Loucy (cell line): ENCODE measurements at regions not wholly inside any gene's neighbourhood (a gene's known extent, or its start where the extent isn't known, plus 50 kb on each side); places are given as distances from the start of the nearest gene placed in this dataset.

Experiments
- H2AFZ ChIP-seq: fragments of 200-600 bp; sonication (generic); 2 replicates; pipeline ENCODE4 v1.6.0; 2016; ENCODE audit warnings: antibody characterized with exemption, mild to moderate bottlenecking, low read length, moderate library complexity
- H3F3A ChIP-seq: fragments of 200-600 bp; 2 replicates; pipeline ENCODE4 v1.6.0; 2016; ENCODE audit warnings: antibody characterized with exemption, low read depth, mild to moderate bottlenecking
- H3K27me3 ChIP-seq: fragments of 200-600 bp; sonication (generic); 2 replicates; pipeline ENCODE4 v1.6.1; 2014; ENCODE audit warnings: low read length, mild to moderate bottlenecking; ENCODE audit not compliant: insufficient read depth, poor library complexity, severe bottlenecking
- H3K36me3 ChIP-seq: fragments of 200-600 bp; sonication (generic); 2 replicates; pipeline ENCODE4 v1.6.1; 2016; ENCODE audit warnings: low read length; ENCODE audit not compliant: insufficient read depth
- H3K4me1 ChIP-seq: fragments of 200-600 bp; sonication (generic); 2 replicates; pipeline ENCODE4 v1.5.1; 2014; ENCODE audit warnings: low read length, mild to moderate bottlenecking; ENCODE audit not compliant: insufficient read depth, poor library complexity, severe bottlenecking
- H3K4me2 ChIP-seq: fragments of 200-600 bp; sonication (generic); 2 replicates; pipeline ENCODE4 v1.6.0; 2014; ENCODE audit warnings: antibody characterized with exemption, low read length, low read depth, mild to moderate bottlenecking; ENCODE audit not compliant: poor library complexity, severe bottlenecking
- H3K4me3 ChIP-seq: fragments of 200-600 bp; sonication (generic); 2 replicates; pipeline ENCODE4 v1.5.1; 2014; ENCODE audit warnings: low read length, mild to moderate bottlenecking, mixed read lengths; ENCODE audit not compliant: poor library complexity, severe bottlenecking
- H3K79me2 ChIP-seq: fragments of 200-600 bp; sonication (generic); 2 replicates; pipeline ENCODE4 v1.6.1; 2014; ENCODE audit warnings: low read length; ENCODE audit not compliant: insufficient read depth
- H3K9ac ChIP-seq: fragments of 200-600 bp; sonication (generic); 2 replicates; pipeline ENCODE4 v1.6.0; 2014; ENCODE audit warnings: mild to moderate bottlenecking, low read depth, low read length, moderate library complexity; ENCODE audit not compliant: poor library complexity, severe bottlenecking
- H3K9me2 ChIP-seq: fragments of 200-600 bp; sonication (generic); replicated peaks from 2 replicates; pipeline ENCODE4 v1.6.1; 2016; ENCODE audit warnings: low read depth, low read length, mixed read lengths
- H3K9me3 ChIP-seq: fragments of 200-600 bp; sonication (generic); 2 replicates; pipeline ENCODE4 v1.6.1; 2014; ENCODE audit warnings: mild to moderate bottlenecking, antibody characterized with exemption, low read length, low read depth; ENCODE audit not compliant: insufficient read depth
- H4K20me1 ChIP-seq: fragments of 200-600 bp; sonication (generic); 2 replicates; pipeline ENCODE4 v1.6.0; 2014; ENCODE audit warnings: antibody characterized with exemption, low read length, mild to moderate bottlenecking; ENCODE audit not compliant: insufficient read depth, poor library complexity, severe bottlenecking
- CTCF ChIP-seq: fragments of 200-600 bp; sonication (generic); conservative IDR thresholded peaks from 2 replicates; pipeline ENCODE4 v1.5.1; 2014; ENCODE audit warnings: mild to moderate bottlenecking, antibody characterized with exemption, low read length
- EZH2phosphoT487 ChIP-seq: fragments of 200-600 bp; IDR thresholded peaks from 2 replicates; pipeline ENCODE4 v1.6.1; 2018; ENCODE audit warnings: antibody characterized with exemption, mild to moderate bottlenecking, moderate library complexity, borderline replicate concordance

DNA sequence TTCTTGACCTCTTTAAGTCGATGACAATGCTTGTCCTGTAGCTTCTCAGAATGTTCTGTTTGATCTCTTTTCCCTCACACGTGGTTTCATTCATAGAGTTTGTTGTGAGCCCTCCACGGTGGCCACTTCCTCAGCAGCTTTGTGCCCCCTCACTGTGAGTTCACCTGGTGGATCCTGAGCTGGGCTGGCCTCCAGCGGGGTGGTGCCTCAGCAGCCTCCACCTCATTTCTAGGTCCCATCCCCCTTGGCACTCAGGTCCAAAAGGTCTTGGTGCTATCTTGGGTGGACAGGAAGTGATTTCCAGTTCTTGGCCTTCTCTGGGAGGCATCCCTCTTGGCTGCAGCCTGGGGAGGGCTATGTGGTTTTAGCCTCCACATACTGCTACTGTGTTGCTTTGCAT, 203.2 kb upstream of the WSCD1 start:
- H3K27me3 ChIP-seq = no peaks in the 10 kb centered on the region
- H3K9me3 ChIP-seq = no peaks in the 10 kb centered on the region
- no peak overlapping the region for H3K4me2 ChIP-seq
- H3K79me2 ChIP-seq = no peaks in the 10 kb centered on the region
- no peak overlapping the region for H2AFZ ChIP-seq
- no peak overlapping the region for H3K4me3 ChIP-seq
- no peaks in the 10 kb centered on the region for H3K9me2 ChIP-seq
- no peaks in the 10 kb centered on the region for H3F3A ChIP-seq
- TF ChIP-seq EZH2phosphoT487 = no peak
- TF ChIP-seq CTCF = no peak
- no peaks in the 10 kb centered on the region for H4K20me1 ChIP-seq
- no peaks in the 10 kb centered on the region for H3K36me3 ChIP-seq
- H3K9ac ChIP-seq = no peak overlapping the region
- H3K4me1 ChIP-seq = no peaks in the 10 kb centered on the region

DNA sequence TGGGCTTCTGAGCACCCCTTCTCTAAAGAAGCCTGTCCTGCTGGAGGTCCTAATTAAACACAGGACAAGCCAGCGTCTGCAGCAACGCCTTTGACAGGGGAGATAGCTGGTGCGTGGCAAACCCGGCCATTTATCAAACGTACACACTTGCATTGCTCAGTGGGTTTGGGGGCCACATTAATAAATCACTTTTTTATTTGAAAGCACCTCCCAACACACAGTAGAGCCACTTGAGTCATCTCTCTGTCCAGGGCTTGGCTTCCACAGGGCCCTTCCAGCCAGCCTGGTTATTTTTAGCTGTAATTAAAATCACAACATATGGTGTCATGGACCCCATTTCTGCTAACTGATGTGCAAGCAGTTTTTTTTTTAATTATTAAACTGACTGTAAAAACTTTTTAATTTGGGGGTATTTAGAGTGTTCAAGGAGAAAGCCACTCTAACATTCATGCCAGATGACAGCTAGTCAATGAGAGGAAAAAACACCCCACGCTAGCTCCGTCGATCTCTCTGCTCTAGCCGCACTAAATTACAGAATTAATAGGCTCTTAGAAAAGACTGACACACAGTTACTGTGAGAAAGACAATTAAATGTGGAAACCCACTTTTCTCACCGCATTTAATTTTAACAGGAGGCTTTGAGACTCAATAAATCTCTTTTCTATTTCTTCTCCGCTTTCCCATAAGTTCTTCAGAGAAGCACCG, 201.0 kb upstream of the WSCD1 start:
- TF ChIP-seq EZH2phosphoT487 (no peak), CTCF (no peak)
- Histone ChIP-seq H3K4me3 (no peak overlapping the region), H3K9me3 (no peaks in the 10 kb centered on the region), H3K9me2 (no peaks in the 10 kb centered on the region), H3K4me2 (no peak overlapping the region), H3F3A (no peaks in the 10 kb centered on the region), H3K9ac (no peak overlapping the region), H3K79me2 (no peaks in the 10 kb centered on the region), H2AFZ (no peak overlapping the region), H4K20me1 (no peaks in the 10 kb centered on the region), H3K36me3 (no peaks in the 10 kb centered on the region), H3K4me1 (no peaks in the 10 kb centered on the region), H3K27me3 (no peaks in the 10 kb centered on the region)

DNA sequence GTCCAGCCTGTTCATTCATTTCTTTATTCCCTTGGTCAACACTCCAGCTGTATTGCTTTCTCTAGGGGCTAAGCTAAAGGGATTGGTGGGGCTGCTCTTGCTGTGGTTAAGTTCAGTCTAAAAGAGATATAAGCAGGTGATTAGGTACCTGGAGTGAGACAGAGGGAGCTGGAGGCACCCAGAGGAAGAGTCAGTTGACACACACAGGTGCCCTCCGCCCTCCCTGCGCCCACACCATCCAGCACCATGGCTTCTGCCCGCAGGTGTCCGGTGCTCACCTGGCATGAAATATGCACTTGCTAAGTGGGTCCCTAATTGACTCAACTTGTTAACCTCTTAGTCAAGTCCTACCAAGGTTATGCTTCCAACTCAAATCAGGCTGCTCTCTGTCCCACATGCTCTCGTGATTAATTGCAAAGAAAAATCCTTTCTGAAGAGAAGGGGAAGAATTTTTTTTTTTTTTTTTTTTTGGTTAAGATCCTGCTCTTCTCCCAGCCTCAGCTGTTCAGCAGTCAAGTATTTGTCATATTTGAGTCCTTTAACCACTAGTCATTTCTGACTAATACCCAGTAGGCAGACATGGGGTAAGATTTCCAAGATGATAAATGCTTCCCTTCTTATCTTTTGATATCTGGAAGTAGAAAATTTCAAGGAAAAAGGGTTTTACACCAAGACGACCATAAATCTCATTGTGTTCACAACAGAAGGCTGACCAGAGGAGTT, 199.8 kb upstream of the WSCD1 start:
- Histone ChIP-seq H3K79me2 (no peaks in the 10 kb centered on the region), H2AFZ (no peak overlapping the region), H3K9ac (no peak overlapping the region), H3K4me1 (no peaks in the 10 kb centered on the region), H3K4me2 (no peak overlapping the region), H3F3A (no peaks in the 10 kb centered on the region), H3K27me3 (no peaks in the 10 kb centered on the region), H3K9me2 (no peaks in the 10 kb centered on the region), H3K36me3 (no peaks in the 10 kb centered on the region), H4K20me1 (no peaks in the 10 kb centered on the region), H3K4me3 (no peak overlapping the region), H3K9me3 (peaks cover 2% of the 10 kb centered on the region; the same call in 1 of the 2 replicates)
- TF ChIP-seq CTCF (no peak), EZH2phosphoT487 (no peak)
